Lung (tissue), 12 donors: ENCODE measurements at regions not wholly inside any gene's neighbourhood (a gene's known extent, or its start where the extent isn't known, plus 50 kb on each side); places are given as distances from the start of the nearest gene placed in this dataset. TPM values are rescaled to one million over a fixed set of nuclear protein-coding genes. Genes with fewer than 3 reads are reported as not detected.

ENCODE experiments used
- ATAC-seq: fragments of 200-7000 bp; cut with Tn5 transposase; one replicate; pipeline ENCODE4 v1.9.1; 2020; ENCODE audit warnings: moderate number of reproducible peaks; ENCODE audit not compliant: insufficient read depth, low FRiP score
- DNase-seq, 3 donors: peaks; one replicate each; pipeline ENCODE4 v3.0.0-alpha.2; 2013 to 2017
- H3K27ac ChIP-seq, 2 donors: one replicate each; pipeline ENCODE4 v1.5.1; 2013; ENCODE audit warnings: mild to moderate bottlenecking in 2 of 2, moderate library complexity in 2 of 2, control low read depth in 1 of 2, inconsistent platforms in 1 of 2, low read depth in 1 of 2, low read length in 1 of 2
- H3K27me3 ChIP-seq, 3 donors: one replicate each; pipeline ENCODE4 v1.5.1; 2013; ENCODE audit warnings: low read length in 2 of 3; ENCODE audit not compliant: control insufficient read depth in 3 of 3, insufficient read depth in 3 of 3
- H3K36me3 ChIP-seq, 4 donors: one replicate each; pipeline ENCODE4 v1.5.1; 2013; ENCODE audit warnings: low read length in 4 of 4, mild to moderate bottlenecking in 1 of 4, moderate library complexity in 1 of 4; ENCODE audit not compliant: control insufficient read depth in 4 of 4, insufficient read depth in 4 of 4
- H3K4me1 ChIP-seq, 5 donors: one replicate each; pipeline ENCODE4 v1.5.1; 2013; ENCODE audit warnings: low read length in 5 of 5, mild to moderate bottlenecking in 2 of 5, moderate library complexity in 1 of 5; ENCODE audit not compliant: control insufficient read depth in 5 of 5, insufficient read depth in 5 of 5
- H3K4me3 ChIP-seq: one replicate; pipeline ENCODE4 v1.5.1; 2013; ENCODE audit warnings: mild to moderate bottlenecking, control low read depth, moderate library complexity
- H3K9ac ChIP-seq, 2 donors: one replicate each; pipeline ENCODE4 v1.5.1; 2013; ENCODE audit warnings: low read length in 2 of 2, control low read depth in 1 of 2; ENCODE audit not compliant: insufficient read depth in 1 of 2
- H3K9me3 ChIP-seq, 4 donors: one replicate each; pipeline ENCODE4 v1.5.1; 2013; ENCODE audit warnings: low read length in 3 of 4, mild to moderate bottlenecking in 1 of 4, moderate library complexity in 1 of 4; ENCODE audit not compliant: control insufficient read depth in 4 of 4, insufficient read depth in 3 of 4
- WGBS, 2 donors: extraction: QIAGEN DNeasy Blood & Tissue Kit; methylation state at CpG; one replicate each; pipeline ENCODE4 v1.1.7; 2013; 5-methylcytosine and 5-hydroxymethylcytosine counted together
- small RNA-seq: library from RNA; depleted of rRNA; stranded (forward); fragments of <200 nt; gene quantifications from one replicate; pipeline ENCODE3, GENCODE V24; 2014; ENCODE audit warnings: low replicate concordance
- TF ChIP-seq, protein P1 (sequence below): IDR thresholded peaks from 2 replicates; pipeline ENCODE4 v1.5.1; 2012; ENCODE audit warnings: mild to moderate bottlenecking; ENCODE audit errors: control extremely low read depth, extremely low read depth
- donor health status: control.
- donor health status: control.
- donor health status: Bipolar disorder and iron deficiency.
- donor health status: healthy.
- donor health status: DM: yes; HTN: yes; CAD: no.

DNA sequence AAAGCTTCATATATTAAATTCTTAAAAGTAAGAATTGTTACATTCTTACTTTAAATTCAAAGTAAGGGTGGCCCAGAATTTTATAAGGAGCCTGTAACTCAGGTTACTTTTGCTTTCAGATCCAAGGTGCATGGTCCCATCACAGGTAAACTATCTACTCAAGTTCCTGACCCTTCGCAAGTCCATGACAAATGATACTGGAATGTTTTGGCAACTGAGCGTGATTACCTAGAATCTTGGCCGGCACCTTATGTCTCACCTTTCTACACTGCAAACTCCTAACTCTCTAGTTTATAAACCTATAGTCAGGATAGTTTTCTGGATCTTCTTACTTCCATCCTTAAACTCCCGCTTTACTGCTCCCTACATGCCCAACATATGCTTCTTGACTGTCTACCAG is 67.9 kb upstream of the HMGN3 start:
- Histone ChIP-seq H3K4me1 (no peaks in the 10 kb centered on the region), H3K27ac (no peak overlapping the region), H3K36me3 (no peaks in the 10 kb centered on the region), H3K27me3 (no peaks in the 10 kb centered on the region), H3K9me3 (no peaks in the 10 kb centered on the region), H3K9ac (no peak overlapping the region), H3K4me3 (no peak overlapping the region)
- ATAC-seq (peak; percentile 5), DNase-seq (no peak)
- TF ChIP-seq, protein P1, sequence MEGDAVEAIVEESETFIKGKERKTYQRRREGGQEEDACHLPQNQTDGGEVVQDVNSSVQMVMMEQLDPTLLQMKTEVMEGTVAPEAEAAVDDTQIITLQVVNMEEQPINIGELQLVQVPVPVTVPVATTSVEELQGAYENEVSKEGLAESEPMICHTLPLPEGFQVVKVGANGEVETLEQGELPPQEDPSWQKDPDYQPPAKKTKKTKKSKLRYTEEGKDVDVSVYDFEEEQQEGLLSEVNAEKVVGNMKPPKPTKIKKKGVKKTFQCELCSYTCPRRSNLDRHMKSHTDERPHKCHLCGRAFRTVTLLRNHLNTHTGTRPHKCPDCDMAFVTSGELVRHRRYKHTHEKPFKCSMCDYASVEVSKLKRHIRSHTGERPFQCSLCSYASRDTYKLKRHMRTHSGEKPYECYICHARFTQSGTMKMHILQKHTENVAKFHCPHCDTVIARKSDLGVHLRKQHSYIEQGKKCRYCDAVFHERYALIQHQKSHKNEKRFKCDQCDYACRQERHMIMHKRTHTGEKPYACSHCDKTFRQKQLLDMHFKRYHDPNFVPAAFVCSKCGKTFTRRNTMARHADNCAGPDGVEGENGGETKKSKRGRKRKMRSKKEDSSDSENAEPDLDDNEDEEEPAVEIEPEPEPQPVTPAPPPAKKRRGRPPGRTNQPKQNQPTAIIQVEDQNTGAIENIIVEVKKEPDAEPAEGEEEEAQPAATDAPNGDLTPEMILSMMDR = no peak
- 84 to 92% methylated on average over 4 of the region's 4 CpGs for WGBS, 2 donors

DNA sequence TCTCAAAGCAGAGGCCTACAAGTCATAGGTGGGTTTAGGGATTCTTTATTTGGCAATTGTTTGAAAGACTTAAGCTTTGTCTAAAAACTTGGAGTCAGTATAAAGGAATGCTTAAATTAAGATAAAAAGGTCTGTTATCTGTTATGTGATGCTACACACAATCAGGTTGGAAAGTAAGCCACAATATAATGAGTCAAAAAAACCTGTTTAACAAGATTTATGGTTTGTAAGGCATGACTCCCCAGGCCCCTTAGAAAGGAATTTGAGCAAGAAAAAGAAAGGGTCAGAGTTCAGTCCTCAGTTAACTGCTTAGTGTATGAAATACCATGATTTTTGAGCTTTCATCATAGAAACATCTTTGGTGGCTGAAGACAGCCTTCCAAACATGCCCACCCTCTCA is 66.8 kb upstream of the HMGN3 start:
- TF ChIP-seq, protein P1 = no peak
- ATAC-seq (no peak), DNase-seq (peak in 1 of 3 donors; percentile 11)
- Histone ChIP-seq H3K36me3 (no peaks in the 10 kb centered on the region), H3K27ac (no peak overlapping the region), H3K9me3 (no peaks in the 10 kb centered on the region), H3K4me1 (no peaks in the 10 kb centered on the region), H3K4me3 (no peak overlapping the region), H3K27me3 (no peaks in the 10 kb centered on the region), H3K9ac (no peak overlapping the region)

DNA sequence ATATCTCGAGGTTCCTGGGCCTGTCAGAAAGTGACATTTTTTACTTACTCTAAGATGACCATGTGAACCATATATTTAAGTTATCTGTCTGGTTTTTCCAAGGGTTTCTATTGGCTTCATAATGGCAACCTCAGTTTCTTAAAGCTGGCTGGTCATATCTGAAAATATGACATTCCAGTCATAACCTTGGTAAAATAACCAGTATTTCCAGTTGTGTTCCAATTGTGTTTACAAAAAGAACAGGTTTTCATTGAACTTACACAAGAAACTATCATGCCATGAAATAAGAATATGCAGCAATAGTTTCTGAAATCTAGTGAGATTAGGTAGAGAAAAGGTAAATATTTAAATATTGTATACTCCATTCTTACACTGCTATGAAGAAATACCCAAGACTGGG is 61.7 kb upstream of the HMGN3 start:
- H3K36me3 ChIP-seq = no peaks in the 10 kb centered on the region
- no peak overlapping the region for H3K27ac ChIP-seq
- no peaks in the 10 kb centered on the region for H3K4me1 ChIP-seq
- H3K9me3 ChIP-seq = no peaks in the 10 kb centered on the region
- DNase-seq = peak in 1 of 3 donors; percentile 17
- TF ChIP-seq, protein P1 = no peak
- no peak for ATAC-seq
- no peak overlapping the region for H3K4me3 ChIP-seq
- H3K27me3 ChIP-seq = no peaks in the 10 kb centered on the region
- no peak overlapping the region for H3K9ac ChIP-seq
- WGBS, 2 donors = 87 to 90% methylated on average over 1 of the region's 1 CpG

Small RNA genes in the stretch of these regions (small RNA-seq; reads per million reads assigned to genes)
- not detected for gene AL078601.1
- gene RF00019 = not detected
